GM21786 (cell line): ENCODE measurements at regions not wholly inside any gene's neighbourhood (a gene's known extent, or its start where the extent isn't known, plus 50 kb on each side); places are given as distances from the start of the nearest gene placed in this dataset.
"Not testable (repeated sequence)": the region's sequence is repeated elsewhere in the genome, so short reads cannot be mapped to it uniquely, and the experiment has no call there.

Experiments used
- ATAC-seq: cut with Tn5 transposase; IDR thresholded peaks from one replicate; pipeline ENCODE4 v1.9.1; 2021; ENCODE audit not compliant: unreplicated experiment

- no peak for ATAC-seq
Measured at GRCh38 chr10:36457751-36458150, 667.6 kb upstream of the ANKRD30A start.

DNA sequence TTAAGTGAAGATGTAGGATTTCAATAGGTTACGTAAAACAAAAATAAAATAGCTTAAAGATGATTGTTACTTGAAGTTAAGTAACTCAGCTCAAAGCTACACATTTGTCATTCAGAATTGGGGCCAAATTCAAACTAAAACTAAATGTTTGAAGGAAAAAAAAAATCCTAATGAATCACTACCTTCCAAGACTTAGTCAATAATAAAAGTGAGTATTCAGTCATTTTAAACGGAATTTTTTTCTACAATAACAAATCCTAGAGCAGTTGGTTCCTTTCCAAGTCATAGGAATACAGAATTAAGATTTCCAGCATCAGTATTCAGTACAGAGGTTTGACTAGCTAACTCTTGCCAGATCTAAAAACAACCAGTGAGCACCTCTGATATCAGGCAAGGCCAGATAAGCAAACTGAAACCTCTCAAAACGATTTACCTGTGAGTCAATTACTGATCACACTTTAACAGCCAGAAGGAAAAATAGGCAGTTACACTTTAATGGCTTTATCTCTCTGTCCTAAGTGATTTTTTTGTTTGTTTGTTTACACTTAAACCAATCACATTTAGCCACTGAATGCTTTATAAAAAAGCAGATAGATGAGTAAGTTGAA lies 669.8 kb upstream of the ANKRD30A start:
- no peak for ATAC-seq

DNA sequence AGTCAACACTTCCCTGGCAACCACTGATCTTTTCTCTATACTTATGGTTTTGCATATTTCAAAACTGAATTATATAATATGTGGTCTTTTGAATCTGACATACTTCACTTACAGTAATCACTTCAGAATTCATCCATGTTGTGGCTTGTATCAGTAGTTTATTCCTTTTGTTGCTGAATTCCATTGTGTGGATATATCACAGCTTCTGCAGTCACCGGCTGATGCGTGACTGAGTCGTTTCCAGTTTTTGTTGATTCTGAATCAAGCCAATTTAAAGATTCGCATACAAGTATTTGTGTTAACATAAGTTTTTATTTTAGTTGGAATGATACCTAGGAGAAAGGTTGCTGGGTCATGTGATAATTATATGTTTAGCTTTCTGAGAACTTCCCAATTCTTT lies 672.5 kb upstream of the ANKRD30A start:
- no peak for ATAC-seq

GRCh38 chr10:36451391-36451970 lies 673.9 kb upstream of the ANKRD30A start:
- no peak for ATAC-seq

DNA sequence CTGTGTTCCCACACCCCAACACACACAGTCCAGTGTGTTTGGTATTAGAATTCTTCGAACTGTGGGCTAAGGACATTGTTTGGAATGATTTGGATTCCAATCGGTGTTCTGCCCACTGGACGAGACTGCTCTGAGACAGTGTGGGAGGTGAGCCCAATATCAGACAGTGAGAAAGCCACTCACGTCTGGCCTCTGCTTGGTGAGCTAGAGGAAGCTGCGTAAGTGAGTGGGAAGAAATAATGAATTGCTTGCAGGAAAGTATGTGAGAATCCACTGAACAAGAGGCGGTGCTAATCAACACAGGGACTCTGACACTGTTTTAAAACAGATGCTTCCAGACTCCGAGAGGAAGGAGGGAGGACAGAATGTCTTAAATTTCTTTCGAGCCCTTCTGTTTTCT lies 675.0 kb upstream of the ANKRD30A start:
- no peak for ATAC-seq

DNA sequence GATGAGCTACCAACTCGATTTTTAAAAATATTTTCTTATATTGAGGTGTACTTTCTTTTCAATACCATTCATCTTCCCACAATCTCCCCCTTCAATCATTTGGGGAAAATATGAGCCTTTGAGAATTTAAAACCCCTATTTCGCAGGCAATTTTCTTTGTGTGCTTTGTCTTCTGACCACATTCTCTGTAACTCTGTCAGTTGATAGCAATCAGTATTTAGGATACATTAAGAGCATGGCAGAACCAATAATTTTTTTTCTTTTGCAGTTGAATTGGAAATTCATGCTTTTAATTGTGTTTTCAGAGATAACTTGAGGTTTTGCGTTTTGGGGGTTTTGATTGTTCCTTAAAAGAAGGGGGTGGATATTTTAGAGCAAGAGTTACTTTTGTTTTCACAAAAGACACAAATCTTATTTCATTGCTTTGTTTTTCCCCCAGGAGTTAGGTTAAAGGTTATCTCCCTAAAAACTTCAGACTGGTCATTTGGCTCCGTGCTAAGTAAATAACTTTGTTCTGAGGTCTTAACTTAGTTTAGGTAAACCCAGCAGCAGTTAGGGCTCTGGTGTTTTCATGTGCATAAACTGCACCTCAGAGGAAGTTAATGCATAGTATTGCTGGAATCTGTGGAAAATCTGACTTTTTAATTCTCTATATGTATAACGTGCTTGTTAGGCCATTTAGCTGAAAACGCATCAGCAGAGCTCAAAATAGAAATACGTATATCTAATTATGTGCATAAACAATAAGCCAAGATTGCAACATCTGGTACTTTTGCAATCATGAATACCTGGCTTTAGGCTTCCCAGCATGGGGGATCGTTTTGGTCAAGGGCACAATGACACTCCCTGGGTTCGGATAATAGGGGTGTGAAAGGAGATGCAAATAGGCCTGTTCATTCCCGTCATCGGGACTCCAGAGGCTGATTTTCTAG lies 676.4 kb upstream of the ANKRD30A start:
- no peak for ATAC-seq

DNA sequence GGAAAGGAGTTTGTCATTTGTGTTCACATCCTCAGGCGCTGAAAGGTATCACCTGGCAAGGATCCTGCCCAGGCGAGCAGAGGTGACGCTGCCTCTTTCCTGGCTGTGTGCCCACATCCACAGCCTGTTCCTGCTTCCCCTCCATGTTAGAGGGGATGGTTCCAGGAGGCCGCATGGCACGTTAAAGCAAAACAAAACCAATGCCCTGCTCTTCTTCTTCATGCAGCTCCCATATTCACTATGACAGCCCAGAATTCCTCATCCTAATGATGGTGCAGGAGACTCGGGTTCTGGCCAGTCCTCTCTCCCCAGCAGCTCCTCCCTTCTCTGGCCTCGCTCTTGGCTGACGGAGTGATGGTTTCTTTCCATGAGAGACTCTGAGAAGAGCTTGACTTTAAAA lies 678.5 kb upstream of the ANKRD30A start:
- no peak for ATAC-seq

- ATAC-seq = no peak
Measured at GRCh38 chr10:36443233-36443632, 682.2 kb upstream of the ANKRD30A start.

- ATAC-seq = no peak
Measured at GRCh38 chr10:36441557-36441956, 683.8 kb upstream of the ANKRD30A start.

DNA sequence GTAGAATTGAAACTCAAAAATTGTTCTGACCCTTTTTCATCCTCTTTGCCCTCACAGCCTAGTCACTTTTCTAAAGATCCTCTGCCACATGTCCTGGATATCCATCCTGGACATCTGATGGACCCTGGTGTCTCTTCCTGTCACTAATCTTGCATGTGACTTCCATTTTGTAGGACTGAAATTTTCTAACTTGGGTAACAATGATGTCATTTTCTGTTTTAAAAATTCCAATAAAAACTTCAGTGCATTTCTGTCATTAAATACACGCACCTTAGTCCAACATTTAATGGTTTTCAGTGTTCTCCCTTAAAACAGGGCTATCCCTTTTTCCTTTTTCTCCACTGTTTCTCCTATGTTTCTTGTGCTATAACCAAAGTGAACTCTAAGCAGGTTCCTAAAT lies 684.9 kb upstream of the ANKRD30A start:
- ATAC-seq = no peak

DNA sequence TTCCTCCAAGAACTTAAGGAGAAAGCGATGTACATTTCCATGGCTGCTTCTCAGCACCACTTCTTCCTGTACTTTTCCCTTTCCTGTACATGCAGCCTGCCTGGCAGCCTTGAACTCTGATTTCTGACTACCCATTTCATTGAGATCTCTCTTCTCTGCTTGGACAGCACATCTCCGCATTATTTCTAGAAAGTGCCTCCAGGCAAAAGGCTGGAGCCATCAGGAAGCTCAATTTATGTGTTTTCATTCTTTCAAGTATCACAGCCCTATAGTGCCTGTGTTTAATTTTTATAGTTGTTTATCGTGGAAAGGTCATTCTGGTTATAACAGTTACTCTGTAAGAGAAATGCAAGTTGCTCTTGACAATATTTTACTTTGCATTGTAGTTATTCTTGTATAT lies 688.0 kb upstream of the ANKRD30A start:
- ATAC-seq = no peak

DNA sequence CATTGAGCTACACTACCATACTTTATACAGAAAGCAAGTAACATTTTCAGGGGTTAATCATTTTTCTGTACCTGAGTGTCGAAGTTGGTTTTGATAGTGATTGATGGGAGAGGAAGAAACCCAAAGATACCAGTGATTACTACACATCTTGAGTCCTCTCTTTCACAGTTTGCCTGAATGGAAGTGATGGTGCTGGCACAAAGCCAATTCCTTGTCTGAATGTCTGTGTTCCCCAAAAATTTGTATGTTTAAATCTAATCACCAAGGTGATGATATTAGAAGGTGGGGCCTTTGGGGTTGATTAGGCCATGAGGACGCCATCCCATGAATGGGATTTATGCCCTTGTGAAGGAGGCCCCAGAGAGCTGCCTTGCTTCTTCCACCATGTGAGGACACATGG lies 696.9 kb upstream of the ANKRD30A start:
- ATAC-seq = no peak

- ATAC-seq = no peak
Measured at GRCh38 chr10:36425131-36425797, 700.1 kb upstream of the ANKRD30A start.

DNA sequence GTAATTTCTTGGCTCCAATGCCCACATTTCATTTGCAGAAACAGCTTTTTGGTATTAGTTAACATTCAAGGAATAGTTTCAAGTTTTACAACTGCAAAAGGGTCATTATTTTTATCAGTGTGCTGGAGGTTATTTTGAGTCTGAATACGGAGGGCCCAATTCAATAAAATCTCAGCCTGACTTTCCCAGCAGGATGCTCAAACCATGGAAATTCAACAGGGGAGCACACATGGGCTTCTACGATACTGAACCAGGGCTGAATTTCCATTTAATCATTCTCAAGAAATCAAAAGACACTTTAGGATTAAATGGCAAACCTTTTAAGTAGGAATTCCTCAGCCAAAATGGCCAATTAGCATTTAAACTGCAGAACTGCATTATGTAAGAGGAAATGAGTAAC lies 700.9 kb upstream of the ANKRD30A start:
- no peak for ATAC-seq

DNA sequence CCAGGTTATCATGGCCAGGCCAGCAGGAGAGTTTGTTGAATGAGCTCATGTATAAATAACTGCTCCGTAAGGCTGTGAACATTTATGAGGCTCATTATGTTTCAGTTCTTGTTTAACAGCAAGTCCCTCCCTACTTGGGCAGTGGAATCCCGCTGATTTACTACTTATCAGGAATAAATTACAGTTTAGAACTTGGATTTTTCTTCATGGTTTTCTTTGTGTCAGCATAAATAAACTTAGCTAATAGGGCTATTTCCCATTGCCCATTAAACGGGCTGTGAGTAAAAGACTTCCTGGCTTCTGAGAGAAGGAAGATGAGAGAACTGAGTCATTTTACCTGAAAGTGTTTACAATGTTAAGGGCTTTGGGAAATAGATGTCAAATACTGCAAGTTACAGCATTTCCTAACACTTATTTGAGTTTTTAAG lies 701.6 kb upstream of the ANKRD30A start:
- no peak for ATAC-seq

DNA sequence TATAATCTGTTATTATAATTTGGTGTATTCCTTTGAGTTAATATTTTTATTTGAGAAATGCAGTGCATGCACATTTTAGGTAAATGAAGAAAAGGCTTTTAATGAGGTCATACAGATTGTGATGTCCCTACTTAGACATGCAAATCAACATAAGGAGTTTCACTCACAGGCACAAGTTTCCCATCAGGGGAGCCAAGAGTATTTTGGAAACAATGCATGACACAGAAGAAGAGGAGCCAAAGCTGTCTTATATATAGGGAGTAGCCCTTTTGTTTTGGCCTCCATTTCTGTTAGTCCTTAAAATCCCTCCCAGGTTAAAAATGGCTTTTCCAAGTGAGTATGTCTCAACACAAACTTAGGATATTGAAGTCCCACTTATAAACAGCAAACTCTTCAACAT lies 703.4 kb upstream of the ANKRD30A start:
- no peak for ATAC-seq

DNA sequence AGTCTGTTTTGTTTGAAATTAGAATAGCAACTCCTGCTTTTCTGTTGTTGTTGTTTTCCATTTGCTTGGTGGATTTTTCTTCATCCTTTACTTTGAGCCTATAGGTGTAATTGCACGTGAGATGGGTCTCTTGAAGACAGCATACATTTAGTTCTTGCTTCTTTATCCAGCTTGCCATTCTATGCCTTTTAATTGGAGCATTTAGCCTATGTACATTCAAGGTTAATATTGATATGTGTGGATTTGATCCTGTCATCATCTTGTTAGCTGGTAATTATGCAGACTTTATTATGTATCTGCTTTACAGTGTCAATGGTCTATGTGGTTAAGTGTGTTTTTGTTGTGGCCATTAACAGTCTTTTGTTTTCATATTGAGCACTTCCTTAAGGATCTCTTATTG lies 708.9 kb upstream of the ANKRD30A start:
- ATAC-seq = no peak

- ATAC-seq = no peak
Measured at GRCh38 chr10:36412942-36413341, 712.5 kb upstream of the ANKRD30A start.

DNA sequence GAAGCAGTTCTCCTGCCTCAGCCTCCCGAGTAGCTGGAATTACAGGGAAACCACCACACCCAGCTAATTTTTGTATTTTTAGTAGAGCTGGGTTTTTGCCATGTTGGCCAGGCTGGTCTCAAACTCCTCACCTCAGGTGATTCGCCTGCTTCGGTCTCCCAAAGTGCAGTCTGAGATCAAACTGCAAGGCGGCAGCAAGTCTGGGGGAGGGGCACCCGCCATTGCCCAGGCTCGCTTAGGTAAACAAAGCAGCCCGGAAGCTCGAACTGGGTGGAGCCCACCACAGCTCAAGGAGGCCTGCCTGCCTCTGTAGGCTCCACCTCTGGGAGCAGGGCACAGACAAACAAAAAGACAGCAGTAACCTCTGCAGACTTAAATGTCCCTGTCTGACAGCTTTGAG lies 725.2 kb upstream of the ANKRD30A start:
- not testable (repeated sequence) for ATAC-seq

DNA sequence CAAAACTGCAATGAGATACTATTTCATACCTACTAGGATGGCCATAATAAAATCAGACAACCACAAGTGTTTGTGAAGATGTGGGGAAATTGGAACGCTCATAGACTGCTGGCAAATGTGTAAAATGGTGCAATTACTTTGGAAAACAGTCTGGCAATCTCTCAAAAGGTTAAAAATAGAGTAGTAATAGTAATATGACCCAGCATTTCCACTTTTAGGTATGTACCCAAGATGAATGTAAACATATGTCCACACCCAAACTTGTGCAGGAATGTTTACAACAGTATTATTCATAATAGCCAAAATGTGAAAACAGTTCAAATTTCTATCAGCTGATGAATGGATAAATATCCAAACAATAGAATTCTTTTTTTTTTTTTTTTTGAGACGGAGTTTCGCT lies 731.6 kb upstream of the ANKRD30A start:
- ATAC-seq = no peak

DNA sequence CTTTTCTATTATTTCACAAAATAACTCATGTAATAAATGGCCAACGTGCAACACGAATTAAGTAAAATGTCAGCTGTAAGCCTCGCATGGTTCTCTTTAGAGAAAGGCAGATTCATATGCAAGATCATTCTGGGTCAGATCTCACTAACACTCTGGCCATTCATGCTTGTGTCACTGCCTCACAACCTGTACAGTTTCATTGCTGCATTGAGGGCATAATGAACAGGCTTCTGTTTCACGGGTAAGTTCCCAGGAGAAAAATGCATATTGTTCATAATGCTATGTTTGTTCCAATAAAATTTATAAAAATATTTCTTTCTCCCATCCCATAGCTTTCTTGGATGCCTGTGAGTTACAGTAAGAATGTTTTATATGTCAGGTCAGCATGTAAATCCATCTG lies 734.0 kb upstream of the ANKRD30A start:
- no peak for ATAC-seq

DNA sequence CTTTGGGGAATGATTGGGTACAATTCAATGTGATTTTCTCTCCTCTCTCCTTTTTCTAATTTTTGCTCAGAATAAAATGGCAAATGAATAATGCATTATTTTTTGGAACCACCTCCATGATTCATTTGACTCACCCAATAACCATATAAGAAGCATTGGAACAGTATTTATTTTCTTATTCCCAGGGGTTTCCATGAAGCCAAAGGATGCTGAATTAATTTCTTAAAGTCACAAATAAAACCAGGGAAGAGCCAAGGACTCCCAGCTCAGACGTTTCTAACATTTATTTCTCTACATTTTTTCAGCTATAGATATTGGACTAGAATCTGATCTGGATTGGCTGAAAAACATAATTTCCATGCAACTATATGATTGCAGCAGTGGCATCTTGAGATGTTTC lies 735.2 kb upstream of the ANKRD30A start:
- ATAC-seq = no peak
